ENCODE measurements at regions not wholly inside any gene's neighbourhood (a gene's known extent, or its start where the extent isn't known, plus 50 kb on each side); places are given as distances from the start of the nearest gene placed in this dataset.

GRCh38 chr6:126419901-126420300 lies 80.0 kb downstream of the CENPW start:
- in situ Hi-C loops (cut with HindIII; ENCODE audit: low pct_unique_long_range_greater_than_20kb, low sequenced_read_pairs): no loop called here
- TF ChIP-seq JUND (IDR thresholded peaks at IDR 0.05; ENCODE audit: low read depth): no peak

GRCh38 chr6:126422912-126423311 lies 83.0 kb downstream of the CENPW start:
- DNase-seq (ENCODE audit: low read depth in 1 of 2, low spot score in 1 of 2): no peak
- no peak for TF ChIP-seq JUND (IDR thresholded peaks at IDR 0.05; ENCODE audit: low read depth)
- in situ Hi-C loops (cut with HindIII; ENCODE audit: low pct_unique_long_range_greater_than_20kb, low sequenced_read_pairs): no loop called here

More at GRCh38 chr6:126419901-126420300, 80.0 kb downstream of the CENPW start:
- DNase-seq (ENCODE audit: low read depth in 1 of 2, low spot score in 1 of 2): no peak

GRCh38 chr6:126427713-126428112 lies 87.8 kb downstream of the CENPW start:
- no peak for DNase-seq (ENCODE audit: low read depth in 1 of 2, low spot score in 1 of 2)
- in situ Hi-C loops (cut with HindIII; ENCODE audit: low pct_unique_long_range_greater_than_20kb, low sequenced_read_pairs): no loop called here
- no peak for TF ChIP-seq JUND (IDR thresholded peaks at IDR 0.05; ENCODE audit: low read depth)

GRCh38 chr6:126429866-126430265 lies 90.0 kb downstream of the CENPW start:
- DNase-seq (ENCODE audit: low read depth in 1 of 2, low spot score in 1 of 2): no peak
- in situ Hi-C loops (cut with HindIII; ENCODE audit: low pct_unique_long_range_greater_than_20kb, low sequenced_read_pairs): no loop called here

GRCh38 chr6:126432564-126432963 lies 92.6 kb downstream of the CENPW start:
- in situ Hi-C loops (cut with HindIII; ENCODE audit: low pct_unique_long_range_greater_than_20kb, low sequenced_read_pairs): no loop called here
- no peak for TF ChIP-seq JUND (IDR thresholded peaks at IDR 0.05; ENCODE audit: low read depth)
- DNase-seq (ENCODE audit: low read depth in 1 of 2, low spot score in 1 of 2): no peak

More at GRCh38 chr6:126429866-126430265, 90.0 kb downstream of the CENPW start:
- TF ChIP-seq JUND (IDR thresholded peaks at IDR 0.05; ENCODE audit: low read depth): no peak

GRCh38 chr6:126433927-126434326 lies 94.0 kb downstream of the CENPW start:
- in situ Hi-C loops (cut with HindIII; ENCODE audit: low pct_unique_long_range_greater_than_20kb, low sequenced_read_pairs): no loop called here
- TF ChIP-seq JUND (IDR thresholded peaks at IDR 0.05; ENCODE audit: low read depth): no peak

GRCh38 chr6:126437205-126437604 lies 97.3 kb downstream of the CENPW start:
- no peak for TF ChIP-seq JUND (IDR thresholded peaks at IDR 0.05; ENCODE audit: low read depth)
- in situ Hi-C loops (cut with HindIII; ENCODE audit: low pct_unique_long_range_greater_than_20kb, low sequenced_read_pairs): no loop called here

More at GRCh38 chr6:126433927-126434326, 94.0 kb downstream of the CENPW start:
- DNase-seq (ENCODE audit: low read depth in 1 of 2, low spot score in 1 of 2): no peak

GRCh38 chr6:126439040-126439439 lies 99.1 kb downstream of the CENPW start:
- TF ChIP-seq JUND (IDR thresholded peaks at IDR 0.05; ENCODE audit: low read depth): no peak
- in situ Hi-C loops (cut with HindIII; ENCODE audit: low pct_unique_long_range_greater_than_20kb, low sequenced_read_pairs): no loop called here
- no peak for DNase-seq (ENCODE audit: low read depth in 1 of 2, low spot score in 1 of 2)

More at GRCh38 chr6:126437205-126437604, 97.3 kb downstream of the CENPW start:
- no peak for DNase-seq (ENCODE audit: low read depth in 1 of 2, low spot score in 1 of 2)

GRCh38 chr6:126440923-126441322 lies 101.0 kb downstream of the CENPW start:
- in situ Hi-C loops (cut with HindIII; ENCODE audit: low pct_unique_long_range_greater_than_20kb, low sequenced_read_pairs): no loop called here
- no peak for TF ChIP-seq JUND (IDR thresholded peaks at IDR 0.05; ENCODE audit: low read depth)
- no peak for DNase-seq (ENCODE audit: low read depth in 1 of 2, low spot score in 1 of 2)

- no peak for DNase-seq (ENCODE audit: low read depth in 1 of 2, low spot score in 1 of 2)
- TF ChIP-seq JUND (IDR thresholded peaks at IDR 0.05; ENCODE audit: low read depth): no peak
- in situ Hi-C loops (cut with HindIII; ENCODE audit: low pct_unique_long_range_greater_than_20kb, low sequenced_read_pairs): no loop called here
Observed at GRCh38 chr6:126444659-126445273, 104.9 kb downstream of the CENPW start.

- in situ Hi-C loops (cut with HindIII; ENCODE audit: low pct_unique_long_range_greater_than_20kb, low sequenced_read_pairs): no loop called here
- TF ChIP-seq JUND (IDR thresholded peaks at IDR 0.05; ENCODE audit: low read depth): no peak
- DNase-seq (ENCODE audit: low read depth in 1 of 2, low spot score in 1 of 2): no peak
Observed at GRCh38 chr6:126446248-126446647, 106.3 kb downstream of the CENPW start.

GRCh38 chr6:126447367-126447766 lies 107.5 kb downstream of the CENPW start:
- DNase-seq (ENCODE audit: low read depth in 1 of 2, low spot score in 1 of 2): no peak
- in situ Hi-C loops (cut with HindIII; ENCODE audit: low pct_unique_long_range_greater_than_20kb, low sequenced_read_pairs): no loop called here
- no peak for TF ChIP-seq JUND (IDR thresholded peaks at IDR 0.05; ENCODE audit: low read depth)

GRCh38 chr6:126461045-126461444 lies 121.1 kb downstream of the CENPW start:
- TF ChIP-seq JUND (IDR thresholded peaks at IDR 0.05; ENCODE audit: low read depth): no peak
- no peak for DNase-seq (ENCODE audit: low read depth in 1 of 2, low spot score in 1 of 2)
- in situ Hi-C loops (cut with HindIII; ENCODE audit: low pct_unique_long_range_greater_than_20kb, low sequenced_read_pairs): no loop called here

GRCh38 chr6:126464245-126464644 lies 124.3 kb downstream of the CENPW start:
- in situ Hi-C loops (cut with HindIII; ENCODE audit: low pct_unique_long_range_greater_than_20kb, low sequenced_read_pairs): no loop called here
- no peak for TF ChIP-seq JUND (IDR thresholded peaks at IDR 0.05; ENCODE audit: low read depth)
- DNase-seq (ENCODE audit: low read depth in 1 of 2, low spot score in 1 of 2): no peak

Measured in T47D (cell line).